DND-41 (cell line): ENCODE measurements at regions not wholly inside any gene's neighbourhood (a gene's known extent, or its start where the extent isn't known, plus 50 kb on each side); places are given as distances from the start of the nearest gene placed in this dataset.

ENCODE experiments used
- EZH2 ChIP-seq: IDR thresholded peaks from 3 replicates; pipeline ENCODE4 v1.6.1; 2012; ENCODE audit warnings: borderline replicate concordance, low read depth, mild to moderate bottlenecking, moderate library complexity, low read length, inconsistent platforms; ENCODE audit not compliant: severe bottlenecking
- TF ChIP-seq, protein P1 (sequence below): IDR thresholded peaks from 2 replicates; pipeline ENCODE4 v1.5.1; 2012; ENCODE audit warnings: borderline replicate concordance, low read length, moderate library complexity, mild to moderate bottlenecking; ENCODE audit not compliant: poor library complexity, severe bottlenecking; ENCODE audit errors: extremely low read depth

GRCh38 chr10:57141708-57142107 lies 780.6 kb upstream of the ZWINT start:
- TF ChIP-seq, protein P1, sequence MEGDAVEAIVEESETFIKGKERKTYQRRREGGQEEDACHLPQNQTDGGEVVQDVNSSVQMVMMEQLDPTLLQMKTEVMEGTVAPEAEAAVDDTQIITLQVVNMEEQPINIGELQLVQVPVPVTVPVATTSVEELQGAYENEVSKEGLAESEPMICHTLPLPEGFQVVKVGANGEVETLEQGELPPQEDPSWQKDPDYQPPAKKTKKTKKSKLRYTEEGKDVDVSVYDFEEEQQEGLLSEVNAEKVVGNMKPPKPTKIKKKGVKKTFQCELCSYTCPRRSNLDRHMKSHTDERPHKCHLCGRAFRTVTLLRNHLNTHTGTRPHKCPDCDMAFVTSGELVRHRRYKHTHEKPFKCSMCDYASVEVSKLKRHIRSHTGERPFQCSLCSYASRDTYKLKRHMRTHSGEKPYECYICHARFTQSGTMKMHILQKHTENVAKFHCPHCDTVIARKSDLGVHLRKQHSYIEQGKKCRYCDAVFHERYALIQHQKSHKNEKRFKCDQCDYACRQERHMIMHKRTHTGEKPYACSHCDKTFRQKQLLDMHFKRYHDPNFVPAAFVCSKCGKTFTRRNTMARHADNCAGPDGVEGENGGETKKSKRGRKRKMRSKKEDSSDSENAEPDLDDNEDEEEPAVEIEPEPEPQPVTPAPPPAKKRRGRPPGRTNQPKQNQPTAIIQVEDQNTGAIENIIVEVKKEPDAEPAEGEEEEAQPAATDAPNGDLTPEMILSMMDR = no peak
- no peak for TF ChIP-seq EZH2
